Stomach smooth muscle (tissue), 2 donors: ENCODE measurements at regions not wholly inside any gene's neighbourhood (a gene's known extent, or its start where the extent isn't known, plus 50 kb on each side); places are given as distances from the start of the nearest gene placed in this dataset.

Experiments
- H3K27ac ChIP-seq: one replicate; pipeline ENCODE4 v1.7.0; 2013; ENCODE audit warnings: mild to moderate bottlenecking, low read length, inconsistent platforms
- H3K27me3 ChIP-seq, 2 donors: one replicate each; pipeline ENCODE4 v1.7.0; 2013; ENCODE audit warnings: low read length in 2 of 2; ENCODE audit not compliant: insufficient read depth in 2 of 2, control insufficient read depth in 1 of 2
- H3K36me3 ChIP-seq, 2 donors: one replicate each; pipeline ENCODE4 v1.7.0; 2013; ENCODE audit warnings: low read length in 2 of 2; ENCODE audit not compliant: control insufficient read depth in 2 of 2, insufficient read depth in 2 of 2
- H3K4me1 ChIP-seq: one replicate; pipeline ENCODE4 v1.7.0; 2013; ENCODE audit warnings: low read length; ENCODE audit not compliant: control insufficient read depth, insufficient read depth
- H3K4me3 ChIP-seq, 2 donors: one replicate each; pipeline ENCODE4 v1.7.0; 2013; ENCODE audit warnings: low read length in 2 of 2
- H3K9ac ChIP-seq, 2 donors: one replicate each; pipeline ENCODE4 v1.7.0; 2013; ENCODE audit warnings: low read length in 2 of 2, mild to moderate bottlenecking in 1 of 2
- H3K9me3 ChIP-seq, 2 donors: one replicate each; pipeline ENCODE4 v1.7.0; 2013; ENCODE audit warnings: low read length in 2 of 2; ENCODE audit not compliant: control insufficient read depth in 2 of 2
- donor health status: healthy.
- donor health status: Pancreatic carcinoma.

DNA sequence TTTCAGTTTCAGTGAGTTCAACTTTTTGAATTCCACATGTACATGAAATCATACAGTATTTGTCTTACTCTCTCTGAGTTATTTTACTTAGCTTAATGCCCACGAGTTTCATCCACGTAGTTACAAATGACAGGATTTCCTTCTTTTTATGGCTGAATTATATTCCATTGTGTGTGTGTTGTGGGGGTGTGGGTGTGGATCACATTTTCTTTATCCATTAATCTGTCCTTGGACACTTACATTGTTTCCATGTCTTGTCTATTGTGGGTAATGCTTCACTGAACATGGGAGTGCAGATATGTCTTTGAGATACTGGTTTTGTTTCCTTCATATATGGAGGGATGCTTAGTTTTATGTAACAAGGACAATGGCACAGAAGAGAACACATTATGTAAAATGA lies 63.5 kb upstream of the TMTC1 start:
- Histone ChIP-seq H3K9ac (no peak overlapping the region), H3K27me3 (no peaks in the 10 kb centered on the region), H3K4me3 (no peak overlapping the region), H3K9me3 (peaks cover 0 to 5% of the 10 kb centered on the region in 2 donors), H3K27ac (no peak overlapping the region), H3K36me3 (no peaks in the 10 kb centered on the region), H3K4me1 (no peaks in the 10 kb centered on the region)

- H3K4me3 ChIP-seq: no peak overlapping the region
- no peaks in the 10 kb centered on the region for H3K27me3 ChIP-seq
- H3K4me1 ChIP-seq: no peaks in the 10 kb centered on the region
- no peak overlapping the region for H3K9ac ChIP-seq
- H3K27ac ChIP-seq: no peak overlapping the region
- no peaks in the 10 kb centered on the region for H3K36me3 ChIP-seq
- peaks cover 0 to 5% of the 10 kb centered on the region in 2 donors for H3K9me3 ChIP-seq
Measured at GRCh38 chr12:29844667-29845066, 60.9 kb upstream of the TMTC1 start.

- H3K9me3 ChIP-seq: no peaks in the 10 kb centered on the region
- H3K27me3 ChIP-seq: no peaks in the 10 kb centered on the region
- H3K36me3 ChIP-seq: no peaks in the 10 kb centered on the region
- H3K9ac ChIP-seq: no peak overlapping the region
- H3K27ac ChIP-seq: no peak overlapping the region
- H3K4me3 ChIP-seq: no peak overlapping the region
- H3K4me1 ChIP-seq: no peaks in the 10 kb centered on the region
Measured at GRCh38 chr12:29843036-29843435, 59.3 kb upstream of the TMTC1 start.

- Histone ChIP-seq H3K27ac (no peak overlapping the region), H3K9me3 (no peaks in the 10 kb centered on the region), H3K36me3 (no peaks in the 10 kb centered on the region), H3K9ac (no peak overlapping the region), H3K4me3 (no peak overlapping the region), H3K4me1 (no peaks in the 10 kb centered on the region), H3K27me3 (no peaks in the 10 kb centered on the region)
Measured at GRCh38 chr12:29838768-29839167, 55.0 kb upstream of the TMTC1 start.
